HG02623 (cell line): ENCODE measurements at regions not wholly inside any gene's neighbourhood (a gene's known extent, or its start where the extent isn't known, plus 50 kb on each side); places are given as distances from the start of the nearest gene placed in this dataset.
"Not testable (repeated sequence)": the region's sequence is repeated elsewhere in the genome, so short reads cannot be mapped to it uniquely, and the experiment has no call there.

Experiments
- ATAC-seq: cut with Tn5 transposase; IDR thresholded peaks from one replicate; pipeline ENCODE4 v1.9.1; 2021; ENCODE audit warnings: moderate library complexity; ENCODE audit not compliant: unreplicated experiment

- no peak for ATAC-seq
Measured at GRCh38 chr2:18957909-18958308, 368.5 kb upstream of the NT5C1B start.

- ATAC-seq: no peak
Measured at GRCh38 chr2:18950361-18950851, 361.0 kb upstream of the NT5C1B start.

GRCh38 chr2:18949871-18950270 lies 360.5 kb upstream of the NT5C1B start:
- ATAC-seq: no peak

GRCh38 chr2:18940184-18940583 lies 350.8 kb upstream of the NT5C1B start:
- ATAC-seq: peak; percentile 86

GRCh38 chr2:18939740-18940139 lies 350.4 kb upstream of the NT5C1B start:
- ATAC-seq: not testable (repeated sequence)

GRCh38 chr2:18934886-18935285 lies 345.5 kb upstream of the NT5C1B start:
- ATAC-seq: no peak

- no peak for ATAC-seq
Measured at GRCh38 chr2:18932853-18933252, 343.5 kb upstream of the NT5C1B start.

GRCh38 chr2:18930971-18931370 lies 341.6 kb upstream of the NT5C1B start:
- no peak for ATAC-seq

GRCh38 chr2:18927525-18928232 lies 338.3 kb upstream of the NT5C1B start:
- ATAC-seq: no peak

- ATAC-seq: no peak
Measured at GRCh38 chr2:18926631-18927524, 337.5 kb upstream of the NT5C1B start.

- ATAC-seq: no peak
Measured at GRCh38 chr2:18925296-18925695, 335.9 kb upstream of the NT5C1B start.

- no peak for ATAC-seq
Measured at GRCh38 chr2:18924886-18925285, 335.5 kb upstream of the NT5C1B start.

GRCh38 chr2:18924386-18924785 lies 335.0 kb upstream of the NT5C1B start:
- ATAC-seq: no peak

GRCh38 chr2:18922276-18922675 lies 332.9 kb upstream of the NT5C1B start:
- ATAC-seq: no peak

GRCh38 chr2:18918280-18918679 lies 328.9 kb upstream of the NT5C1B start:
- ATAC-seq: no peak

GRCh38 chr2:18915227-18915626 lies 325.9 kb upstream of the NT5C1B start:
- no peak for ATAC-seq

- ATAC-seq: no peak
Measured at GRCh38 chr2:18913512-18913911, 324.1 kb upstream of the NT5C1B start.

- no peak for ATAC-seq
Measured at GRCh38 chr2:18912225-18912888, 323.0 kb upstream of the NT5C1B start.

GRCh38 chr2:18911416-18911815 lies 322.0 kb upstream of the NT5C1B start:
- no peak for ATAC-seq

GRCh38 chr2:18910843-18911242 lies 321.5 kb upstream of the NT5C1B start:
- ATAC-seq: no peak

- no peak for ATAC-seq
Measured at GRCh38 chr2:18907937-18908336, 318.6 kb upstream of the NT5C1B start.
